ENCODE measurements at regions not wholly inside any gene's neighbourhood (a gene's known extent, or its start where the extent isn't known, plus 50 kb on each side); places are given as distances from the start of the nearest gene placed in this dataset.

- Mint-ChIP-seq H3K36me3 (no peaks in the 10 kb centered on the region), H3K4me1 (peaks cover 0 to 4% (median 0%) of the 10 kb centered on the region in 4 donors), H3K27me3 (no peaks in the 10 kb centered on the region), H3K9me3 (peaks cover 0 to 3% (median 0%) of the 10 kb centered on the region in 9 donors), H3K27ac (no peak overlapping the region), H3K4me3 (no peak overlapping the region)
- DNase-seq = no peak
- POLR2A ChIA-PET = no interaction called here
- no peak for ATAC-seq
Observed at GRCh38 chr3:59318881-59319280, 269.1 kb upstream of the CFAP20DC start.

DNA sequence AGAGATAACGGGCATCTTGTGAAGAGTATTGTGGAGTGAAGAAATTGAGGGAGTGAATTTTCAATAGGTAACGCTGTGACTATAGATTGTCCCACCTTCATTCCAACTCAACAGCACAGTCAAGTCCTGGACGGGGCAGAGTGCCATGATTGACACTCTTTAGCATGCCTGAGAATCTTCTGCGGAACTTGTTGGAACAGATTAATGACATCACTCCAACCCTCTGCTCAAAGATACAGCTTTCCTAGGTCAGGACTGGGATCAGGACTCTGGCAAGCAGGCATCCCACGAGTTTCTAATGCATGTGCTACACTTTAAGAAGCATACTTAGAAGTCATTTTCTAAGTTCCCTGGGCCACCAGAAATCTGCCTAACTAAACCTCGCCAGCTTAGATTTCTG, 267.6 kb upstream of the CFAP20DC start:
- H3K9me3 Mint-ChIP-seq = peaks cover 0 to 3% (median 0%) of the 10 kb centered on the region in 9 donors
- no peaks in the 10 kb centered on the region for H3K27me3 Mint-ChIP-seq
- ATAC-seq (no peak), DNase-seq (no peak)
- H3K4me1 Mint-ChIP-seq = peaks cover 0 to 6% (median under 1%) of the 10 kb centered on the region in 4 donors
- no peaks in the 10 kb centered on the region for H3K36me3 Mint-ChIP-seq
- POLR2A ChIA-PET = no interaction called here
- H3K4me3 Mint-ChIP-seq = no peak overlapping the region
- H3K27ac Mint-ChIP-seq = no peak overlapping the region

GRCh38 chr3:59316688-59317275, 267.0 kb upstream of the CFAP20DC start:
- DNase-seq = no peak
- Mint-ChIP-seq H3K27ac (no peak overlapping the region), H3K27me3 (no peaks in the 10 kb centered on the region), H3K36me3 (no peaks in the 10 kb centered on the region), H3K4me1 (peaks cover 0 to 6% (median under 1%) of the 10 kb centered on the region in 4 donors), H3K4me3 (no peak overlapping the region), H3K9me3 (peaks cover 0 to 3% (median 0%) of the 10 kb centered on the region in 9 donors)
- POLR2A ChIA-PET = no interaction called here
- ATAC-seq = no peak

DNA sequence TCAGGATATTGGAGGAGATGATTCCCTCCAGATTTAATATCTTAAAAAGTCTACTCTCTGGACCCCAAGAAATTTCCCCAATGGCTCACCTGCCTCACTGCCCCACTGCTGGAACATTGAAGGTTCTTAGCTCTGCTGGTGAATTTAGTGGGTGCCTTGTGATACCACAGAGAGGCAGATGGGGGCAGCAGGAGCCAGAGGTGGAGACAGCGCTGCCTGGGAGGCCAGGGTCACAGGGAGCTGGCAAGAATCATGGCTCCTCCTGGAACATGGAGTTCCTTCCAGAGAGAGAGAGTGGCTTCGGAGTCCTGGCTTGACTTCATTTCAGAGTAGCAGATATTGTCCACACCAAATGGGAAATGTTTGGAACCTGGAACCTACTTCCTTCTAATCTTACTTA, 263.5 kb upstream of the CFAP20DC start:
- H3K27ac Mint-ChIP-seq = peak overlapping the region in 2 of 10 donors; percentile 39 to 47
- H3K4me1 Mint-ChIP-seq = peaks cover 0 to 6% (median 4%) of the 10 kb centered on the region in 4 donors
- H3K36me3 Mint-ChIP-seq = no peaks in the 10 kb centered on the region
- POLR2A ChIA-PET = no interaction called here
- no peaks in the 10 kb centered on the region for H3K27me3 Mint-ChIP-seq
- no peaks in the 10 kb centered on the region for H3K9me3 Mint-ChIP-seq
- no peak overlapping the region for H3K4me3 Mint-ChIP-seq
- DNase-seq = peak in 5 of 10 donors; percentile 4 to 41 (median 20)
- ATAC-seq = peak in 1 of 2 donors; percentile 51

GRCh38 chr3:59311231-59311630, 261.4 kb upstream of the CFAP20DC start:
- Mint-ChIP-seq H3K27ac (peak overlapping the region in 2 of 10 donors; percentile 10 to 13), H3K9me3 (no peaks in the 10 kb centered on the region), H3K4me1 (peaks cover 0 to 6% (median 4%) of the 10 kb centered on the region in 4 donors), H3K4me3 (no peak overlapping the region), H3K36me3 (no peaks in the 10 kb centered on the region), H3K27me3 (no peaks in the 10 kb centered on the region)
- ATAC-seq (no peak), DNase-seq (no peak)
- POLR2A ChIA-PET = no interaction called here

DNA sequence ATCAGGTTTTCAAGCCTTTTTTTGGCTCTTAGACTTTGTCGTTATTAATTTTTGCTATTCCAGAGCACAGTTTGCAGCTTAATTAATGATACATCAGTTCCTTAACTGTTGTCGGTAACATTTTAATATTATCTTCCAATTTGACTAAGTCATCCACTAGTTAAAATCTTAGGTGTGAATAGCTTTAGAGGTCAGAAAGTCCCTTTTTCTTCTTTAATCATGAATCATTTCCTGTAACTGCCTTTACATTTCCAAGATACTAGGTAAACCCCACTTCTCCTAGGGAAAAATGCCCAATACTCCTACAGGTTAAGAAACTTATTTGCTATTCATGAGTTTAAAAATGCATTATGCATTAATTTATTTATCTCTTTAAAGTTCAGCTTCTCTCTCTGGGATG, 260.9 kb upstream of the CFAP20DC start:
- POLR2A ChIA-PET = no interaction called here
- no peak overlapping the region for H3K4me3 Mint-ChIP-seq
- DNase-seq (no peak), ATAC-seq (no peak)
- H3K27ac Mint-ChIP-seq = peak overlapping the region in 1 of 10 donors; percentile 13
- H3K36me3 Mint-ChIP-seq = no peaks in the 10 kb centered on the region
- peaks cover 0 to 6% (median 4%) of the 10 kb centered on the region in 4 donors for H3K4me1 Mint-ChIP-seq
- no peaks in the 10 kb centered on the region for H3K27me3 Mint-ChIP-seq
- no peaks in the 10 kb centered on the region for H3K9me3 Mint-ChIP-seq

GRCh38 chr3:59308684-59309083, 258.9 kb upstream of the CFAP20DC start:
- Mint-ChIP-seq H3K36me3 (no peaks in the 10 kb centered on the region), H3K4me3 (no peak overlapping the region), H3K9me3 (no peaks in the 10 kb centered on the region), H3K4me1 (peaks cover 0 to 5% (median 2%) of the 10 kb centered on the region in 4 donors), H3K27ac (peak overlapping the region in 1 of 10 donors; percentile 17), H3K27me3 (no peaks in the 10 kb centered on the region)
- POLR2A ChIA-PET = no interaction called here
- ATAC-seq (no peak), DNase-seq (peak in 1 of 10 donors; percentile 2)

DNA sequence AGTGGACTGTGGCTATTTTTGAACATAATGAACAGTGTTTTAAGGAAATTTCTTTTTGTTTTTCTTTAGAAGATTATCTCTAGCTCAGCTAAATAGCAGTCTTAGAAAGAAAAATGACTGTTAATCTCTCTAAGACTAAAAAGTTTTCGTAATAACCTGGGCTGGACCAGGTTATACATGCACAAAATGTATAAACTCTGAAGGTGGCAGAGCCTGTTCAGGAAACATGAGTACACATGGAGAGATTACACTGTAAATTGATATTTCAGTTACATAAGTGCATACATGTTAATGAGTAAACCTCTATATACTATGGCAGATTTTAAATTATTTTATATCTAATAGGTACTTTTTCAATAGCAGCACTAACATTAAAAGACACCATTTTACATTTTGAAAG, 258.2 kb upstream of the CFAP20DC start:
- Mint-ChIP-seq H3K4me1 (peaks cover 0 to 5% (median 2%) of the 10 kb centered on the region in 4 donors), H3K9me3 (no peaks in the 10 kb centered on the region), H3K27ac (no peak overlapping the region), H3K27me3 (no peaks in the 10 kb centered on the region), H3K4me3 (no peak overlapping the region), H3K36me3 (no peaks in the 10 kb centered on the region)
- POLR2A ChIA-PET = no interaction called here
- no peak for ATAC-seq
- DNase-seq = no peak

DNA sequence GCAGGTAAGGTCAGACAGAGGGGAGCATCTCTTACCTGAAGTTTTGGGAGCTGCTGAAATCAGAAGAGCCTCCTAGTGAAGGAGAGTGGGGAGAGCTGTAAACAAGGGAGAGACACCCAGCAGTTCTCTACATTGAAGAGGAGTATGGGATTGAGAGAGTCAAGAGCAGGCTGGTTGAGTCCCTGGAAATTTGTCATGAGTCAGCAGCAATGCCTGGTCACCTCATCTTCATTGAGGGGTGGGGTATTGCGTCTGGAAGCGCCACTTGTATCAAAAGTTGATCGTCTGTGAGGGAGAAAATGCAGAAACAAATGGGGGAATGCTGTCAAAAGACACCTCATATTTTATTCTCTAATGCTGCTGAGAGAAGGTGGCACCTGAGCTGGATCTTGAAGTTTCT, 256.6 kb upstream of the CFAP20DC start:
- no peak overlapping the region for H3K4me3 Mint-ChIP-seq
- no peaks in the 10 kb centered on the region for H3K9me3 Mint-ChIP-seq
- no peak for ATAC-seq
- POLR2A ChIA-PET = interaction anchor here (0.6 to 1.3 kb wide), 2 partner anchors 8 to 1363 kb away, joined by 3 read pairs; no protein-coding TSS in a partner anchor
- peaks cover 0 to 5% (median under 1%) of the 10 kb centered on the region in 4 donors for H3K4me1 Mint-ChIP-seq
- H3K27ac Mint-ChIP-seq = no peak overlapping the region
- no peaks in the 10 kb centered on the region for H3K27me3 Mint-ChIP-seq
- no peak for DNase-seq
- no peaks in the 10 kb centered on the region for H3K36me3 Mint-ChIP-seq

DNA sequence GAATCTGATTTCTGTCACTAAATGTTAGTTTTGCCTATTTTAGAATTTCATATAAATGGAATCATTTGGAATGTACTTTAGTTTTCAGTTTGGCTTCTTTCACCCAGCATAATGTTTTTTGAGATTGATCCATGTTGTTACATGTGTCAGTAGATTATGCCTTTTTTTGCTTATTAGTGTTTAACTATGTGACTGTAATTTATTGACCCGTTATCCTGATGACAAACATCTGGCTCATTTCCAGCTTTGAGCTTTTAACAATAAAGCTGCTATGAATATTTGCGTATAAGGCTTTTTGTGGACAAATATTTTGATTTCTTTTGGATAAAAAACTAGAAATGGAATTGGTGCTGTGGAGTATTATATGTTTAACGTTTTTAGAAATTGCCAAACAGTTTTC, 254.5 kb upstream of the CFAP20DC start:
- ATAC-seq (no peak), DNase-seq (no peak)
- peaks cover 0 to 14% (median 3%) of the 10 kb centered on the region in 3 donors for H3K36me3 Mint-ChIP-seq
- no peaks in the 10 kb centered on the region for H3K27me3 Mint-ChIP-seq
- H3K4me1 Mint-ChIP-seq = peaks cover 0 to 5% (median 2%) of the 10 kb centered on the region in 4 donors
- H3K4me3 Mint-ChIP-seq = no peak overlapping the region
- no peak overlapping the region for H3K27ac Mint-ChIP-seq
- POLR2A ChIA-PET = no interaction called here
- peaks cover 0 to 15% (median 4%) of the 10 kb centered on the region in 9 donors for H3K9me3 Mint-ChIP-seq

DNA sequence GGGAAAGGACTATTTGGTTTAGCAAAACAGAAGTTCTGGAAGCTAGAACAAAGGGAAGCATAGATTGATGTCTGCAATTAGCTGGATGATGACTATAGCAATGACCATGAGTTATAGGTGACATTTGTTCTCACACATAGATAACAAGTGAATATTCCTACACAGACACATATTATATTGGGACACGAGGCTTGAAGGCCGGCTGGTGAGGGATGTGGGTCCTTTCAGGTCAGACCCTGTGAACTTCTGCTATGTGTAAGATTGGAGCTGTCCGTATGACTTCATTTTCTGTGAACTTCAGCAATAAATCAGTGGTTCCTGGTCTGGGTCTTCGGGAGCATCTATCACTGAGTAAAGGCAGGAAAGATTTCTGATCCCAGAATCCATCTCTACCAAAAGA, 253.6 kb upstream of the CFAP20DC start:
- POLR2A ChIA-PET = no interaction called here
- Mint-ChIP-seq H3K9me3 (peaks cover 0 to 15% (median 4%) of the 10 kb centered on the region in 9 donors), H3K27me3 (no peaks in the 10 kb centered on the region), H3K4me3 (no peak overlapping the region), H3K4me1 (peaks cover 0 to 3% (median under 1%) of the 10 kb centered on the region in 4 donors), H3K36me3 (peaks cover 0 to 20% (median 3%) of the 10 kb centered on the region in 3 donors), H3K27ac (no peak overlapping the region)
- DNase-seq (no peak), ATAC-seq (no peak)

GRCh38 chr3:59302442-59302841, 252.6 kb upstream of the CFAP20DC start:
- ATAC-seq (no peak), DNase-seq (no peak)
- no peak overlapping the region for H3K4me3 Mint-ChIP-seq
- H3K4me1 Mint-ChIP-seq = peaks cover 0 to 3% (median 0%) of the 10 kb centered on the region in 4 donors
- peaks cover 0 to 15% (median 4%) of the 10 kb centered on the region in 9 donors for H3K9me3 Mint-ChIP-seq
- H3K36me3 Mint-ChIP-seq = peaks cover 0 to 20% (median 3%) of the 10 kb centered on the region in 3 donors
- POLR2A ChIA-PET = no interaction called here
- no peak overlapping the region for H3K27ac Mint-ChIP-seq
- H3K27me3 Mint-ChIP-seq = no peaks in the 10 kb centered on the region

GRCh38 chr3:59300733-59301132, 250.9 kb upstream of the CFAP20DC start:
- DNase-seq (no peak), ATAC-seq (no peak)
- POLR2A ChIA-PET = no interaction called here
- Mint-ChIP-seq H3K27ac (peak overlapping the region in 1 of 10 donors; percentile 35), H3K27me3 (no peaks in the 10 kb centered on the region), H3K4me1 (peaks cover 0 to 3% (median 0%) of the 10 kb centered on the region in 4 donors), H3K4me3 (no peak overlapping the region), H3K36me3 (peaks cover 0 to 24% (median 11%) of the 10 kb centered on the region in 3 donors), H3K9me3 (peaks cover 0 to 26% (median 11%) of the 10 kb centered on the region in 9 donors)

- Mint-ChIP-seq H3K4me1 (peaks cover 0 to 3% (median 1%) of the 10 kb centered on the region in 4 donors), H3K9me3 (peaks cover 4 to 35% (median 11%) of the 10 kb centered on the region in 9 donors), H3K4me3 (no peak overlapping the region), H3K27me3 (no peaks in the 10 kb centered on the region), H3K27ac (no peak overlapping the region), H3K36me3 (peaks cover 0 to 28% (median 15%) of the 10 kb centered on the region in 3 donors)
- ATAC-seq (no peak), DNase-seq (no peak)
- POLR2A ChIA-PET = no interaction called here
Observed at GRCh38 chr3:59299561-59299960, 249.7 kb upstream of the CFAP20DC start.
